Endothelial cell of umbilical vein (primary cell): ENCODE measurements at regions not wholly inside any gene's neighbourhood (a gene's known extent, or its start where the extent isn't known, plus 50 kb on each side); places are given as distances from the start of the nearest gene placed in this dataset.

ENCODE experiments used
- BruUV-seq: library from RNA; stranded (reverse); fragments of 400-500 nt; replicated peaks from 2 replicates; lab custom pipeline; 2021; lab: Mats Ljungman, UMichigan
- CTCF ChIA-PET: fragments of 300-600, 350-600 bp; sonication (Branson Sonifier 250); formaldehyde crosslinking; loops from one replicate; lab custom pipeline; 2021; ENCODE audit warnings: antibody characterized with exemption, inconsistent platforms; lab: Charles Lee
- POLR2A ChIA-PET: fragments of 300-600, 350-600 bp; sonication (Branson Sonifier 250); formaldehyde crosslinking; loops from one replicate; lab custom pipeline; 2021; ENCODE audit warnings: antibody characterized with exemption, inconsistent platforms; lab: Charles Lee
- DNase-seq: peaks from one replicate; pipeline ENCODE4 v3.0.0-alpha.2; 2011; ENCODE audit warnings: low read depth, low spot score
- FAIRE-seq: peaks from 2 replicates; lab custom pipeline; 2011; peaks lifted over from hg19 to GRCh38; lab: Jason Lieb, UNC
- H2AFZ ChIP-seq: 2 replicates; pipeline ENCODE4 v1.6.0; 2012; ENCODE audit warnings: low read depth, low read length, control low read depth, inconsistent platforms
- H3K27ac ChIP-seq: 2 replicates; pipeline ENCODE4 v1.5.1; 2011; ENCODE audit warnings: low read depth, mild to moderate bottlenecking, control low read depth, low read length, moderate library complexity; ENCODE audit not compliant: insufficient read depth
- H3K27me3 ChIP-seq, 2 experiments: 2 replicates each; pipeline versions ENCODE4 v1.6.0 to v1.6.1; 2011; ENCODE audit warnings: low read length in 2 of 2, mixed read lengths in 1 of 2; ENCODE audit not compliant: control insufficient read depth in 2 of 2, insufficient read depth in 2 of 2
- H3K36me3 ChIP-seq, 2 experiments: 2 replicates in 1 of 2; 3 replicates in 1 of 2; pipeline ENCODE4 v1.5.1; 2011; ENCODE audit warnings: low read length in 2 of 2, mild to moderate bottlenecking in 1 of 2, moderate library complexity in 1 of 2; ENCODE audit not compliant: control insufficient read depth in 2 of 2, insufficient read depth in 2 of 2; ENCODE audit errors: extremely low read depth in 1 of 2
- H3K4me1 ChIP-seq: 3 replicates; pipeline ENCODE4 v1.5.1; 2011; ENCODE audit warnings: mild to moderate bottlenecking, low read length; ENCODE audit not compliant: control insufficient read depth, insufficient read depth; ENCODE audit errors: extremely low read depth
- H3K4me2 ChIP-seq: 2 replicates; pipeline ENCODE4 v1.6.1; 2011; ENCODE audit warnings: low read length, control low read depth, mixed read lengths; ENCODE audit not compliant: insufficient read depth
- H3K4me3 ChIP-seq, 3 experiments: fragments of 200-600 bp in 1 of 3; sonication (generic), shearing (Covaris generic) in 1 of 3; replicated peaks in 1 of 3; 2 replicates each; pipeline ENCODE4 v1.5.1; 2011 to 2016; ENCODE audit warnings: control low read depth in 3 of 3, low read length in 3 of 3, mild to moderate bottlenecking in 2 of 3, inconsistent platforms in 1 of 3, low read depth in 1 of 3, moderate library complexity in 1 of 3; ENCODE audit not compliant: insufficient read depth in 1 of 3
- H3K79me2 ChIP-seq: 2 replicates; pipeline ENCODE4 v1.6.0; 2012; ENCODE audit warnings: low read length, inconsistent platforms; ENCODE audit not compliant: control insufficient read depth, insufficient read depth
- H3K9ac ChIP-seq: replicated peaks from 2 replicates; pipeline ENCODE3; 2011; ENCODE audit warnings: low read length, control low read depth; ENCODE audit not compliant: insufficient read depth; ENCODE audit errors: extremely low read depth
- H3K9me1 ChIP-seq: replicated peaks from 3 replicates; pipeline ENCODE4 v1.6.0; 2011; ENCODE audit warnings: mild to moderate bottlenecking, low read length; ENCODE audit not compliant: control insufficient read depth, insufficient read depth; ENCODE audit errors: extremely low read depth
- H3K9me3 ChIP-seq: replicated peaks from 2 replicates; pipeline ENCODE4 v1.5.1; 2012; ENCODE audit warnings: low read length, inconsistent platforms; ENCODE audit not compliant: control insufficient read depth, insufficient read depth
- H4K20me1 ChIP-seq: replicated peaks from 2 replicates; pipeline ENCODE3; 2011; ENCODE audit warnings: mild to moderate bottlenecking, low read length; ENCODE audit not compliant: control insufficient read depth, insufficient read depth; ENCODE audit errors: extremely low read depth
- EZH2 ChIP-seq: IDR thresholded peaks from 2 replicates; pipeline ENCODE4 v1.6.1; 2012; ENCODE audit warnings: borderline replicate concordance, low read depth, mild to moderate bottlenecking, moderate library complexity, low read length, inconsistent platforms; ENCODE audit not compliant: severe bottlenecking
- FOS ChIP-seq: IDR thresholded peaks from 2 replicates; pipeline ENCODE4 v1.6.1; 2011; ENCODE audit warnings: mild to moderate bottlenecking, low read length, moderate library complexity, borderline replicate concordance; ENCODE audit not compliant: insufficient read depth
- JUN ChIP-seq: IDR thresholded peaks from 2 replicates; pipeline ENCODE4 v1.6.1; 2011; ENCODE audit warnings: borderline replicate concordance, low read depth; ENCODE audit not compliant: insufficient read length, insufficient read depth
- MYC ChIP-seq: IDR thresholded peaks from one replicate; pipeline ENCODE4 v1.6.1; 2011; ENCODE audit warnings: mild to moderate bottlenecking, low read depth, low read length
- POLR2A ChIP-seq: IDR thresholded peaks from 2 replicates; pipeline ENCODE4 v1.6.1; 2012; ENCODE audit warnings: low read depth, mild to moderate bottlenecking, control low read depth, low read length
- POLR2AphosphoS5 ChIP-seq: IDR thresholded peaks from 2 replicates; pipeline ENCODE4 v1.6.1; 2012; ENCODE audit warnings: low read depth, mild to moderate bottlenecking, control low read depth, low read length, moderate library complexity; ENCODE audit not compliant: insufficient read depth
- dilution Hi-C: fragments of 300-500 bp; cut with MboI; formaldehyde crosslinking; loops from one replicate; pipeline ENCODE4 v1.15.0; 2019; ENCODE audit warnings: low sequenced_read_pairs; ENCODE audit not compliant: extremely low pct_ligation_motif_present
- intact Hi-C: fragments of 100-400 bp; cut with micrococcal nuclease; formaldehyde crosslinking; loops from one replicate; pipeline ENCODE4 v1.10.0; 2022
- TF ChIP-seq, protein P1 (sequence below), 2 donors: IDR thresholded peaks; 1 replicate in 1 of 2; 2 replicates in 1 of 2; pipeline ENCODE4 v1.5.1; 2011; ENCODE audit warnings: low read length in 2 of 2, mild to moderate bottlenecking in 2 of 2, moderate library complexity in 2 of 2, control low read depth in 1 of 2, inconsistent platforms in 1 of 2, low read depth in 1 of 2; ENCODE audit not compliant: insufficient read depth in 1 of 2; ENCODE audit errors: extremely low read depth in 1 of 2
- TF ChIP-seq, protein P2 (sequence below): IDR thresholded peaks from 2 replicates; pipeline ENCODE4 v1.6.1; 2011; ENCODE audit not compliant: insufficient read depth, insufficient read length

DNA sequence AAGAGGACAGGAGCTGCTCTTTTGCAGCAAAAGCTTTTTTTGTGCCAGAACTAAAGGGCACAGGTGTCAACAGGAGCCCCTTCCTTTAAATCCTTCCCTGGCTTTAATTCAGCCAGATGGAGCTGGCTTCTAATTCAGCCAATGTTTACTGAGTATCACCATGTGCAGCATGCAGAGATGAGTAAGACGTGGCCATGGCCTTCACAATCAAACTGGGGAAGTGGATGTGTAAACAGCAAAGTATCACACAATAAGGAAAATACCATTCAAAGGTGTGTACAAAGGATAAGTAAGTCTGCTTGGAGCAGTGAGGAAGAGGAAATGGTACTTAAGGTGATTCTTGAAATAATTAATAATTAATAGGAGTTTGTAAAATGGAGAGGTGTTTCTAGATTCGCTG lies 243.4 kb downstream of the NXPE2 start:
- Histone ChIP-seq H3K36me3 (no peaks in the 10 kb centered on the region), H3K9me1 (no peaks in the 10 kb centered on the region), H3K4me2 (no peak overlapping the region), H2AFZ (no peak overlapping the region), H3K9me3 (peaks cover 7% of the 10 kb centered on the region), H3K27ac (no peak overlapping the region), H3K4me1 (no peaks in the 10 kb centered on the region), H3K27me3 (no peaks in the 10 kb centered on the region), H3K9ac (no peak overlapping the region), H4K20me1 (no peaks in the 10 kb centered on the region), H3K79me2 (no peaks in the 10 kb centered on the region), H3K4me3 (no peak overlapping the region)
- DNase-seq (no peak), FAIRE-seq (no peak)
- BruUV-seq, result no TSS peak
- dilution Hi-C loops, result no loop called here
- intact Hi-C loops, result no loop called here
- POLR2A ChIA-PET, result no interaction called here
- CTCF ChIA-PET, result no interaction called here
- TF ChIP-seq, protein P1, sequence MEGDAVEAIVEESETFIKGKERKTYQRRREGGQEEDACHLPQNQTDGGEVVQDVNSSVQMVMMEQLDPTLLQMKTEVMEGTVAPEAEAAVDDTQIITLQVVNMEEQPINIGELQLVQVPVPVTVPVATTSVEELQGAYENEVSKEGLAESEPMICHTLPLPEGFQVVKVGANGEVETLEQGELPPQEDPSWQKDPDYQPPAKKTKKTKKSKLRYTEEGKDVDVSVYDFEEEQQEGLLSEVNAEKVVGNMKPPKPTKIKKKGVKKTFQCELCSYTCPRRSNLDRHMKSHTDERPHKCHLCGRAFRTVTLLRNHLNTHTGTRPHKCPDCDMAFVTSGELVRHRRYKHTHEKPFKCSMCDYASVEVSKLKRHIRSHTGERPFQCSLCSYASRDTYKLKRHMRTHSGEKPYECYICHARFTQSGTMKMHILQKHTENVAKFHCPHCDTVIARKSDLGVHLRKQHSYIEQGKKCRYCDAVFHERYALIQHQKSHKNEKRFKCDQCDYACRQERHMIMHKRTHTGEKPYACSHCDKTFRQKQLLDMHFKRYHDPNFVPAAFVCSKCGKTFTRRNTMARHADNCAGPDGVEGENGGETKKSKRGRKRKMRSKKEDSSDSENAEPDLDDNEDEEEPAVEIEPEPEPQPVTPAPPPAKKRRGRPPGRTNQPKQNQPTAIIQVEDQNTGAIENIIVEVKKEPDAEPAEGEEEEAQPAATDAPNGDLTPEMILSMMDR (IDR thresholded peaks at IDR 0.05; ENCODE audit: extremely low read depth in 1 of 2, insufficient read depth in 1 of 2, low read depth in 1 of 2, low read length in 2 of 2), result no peak
- TF ChIP-seq POLR2A (no peak), FOS (no peak), MYC (no peak), POLR2AphosphoS5 (no peak)

DNA sequence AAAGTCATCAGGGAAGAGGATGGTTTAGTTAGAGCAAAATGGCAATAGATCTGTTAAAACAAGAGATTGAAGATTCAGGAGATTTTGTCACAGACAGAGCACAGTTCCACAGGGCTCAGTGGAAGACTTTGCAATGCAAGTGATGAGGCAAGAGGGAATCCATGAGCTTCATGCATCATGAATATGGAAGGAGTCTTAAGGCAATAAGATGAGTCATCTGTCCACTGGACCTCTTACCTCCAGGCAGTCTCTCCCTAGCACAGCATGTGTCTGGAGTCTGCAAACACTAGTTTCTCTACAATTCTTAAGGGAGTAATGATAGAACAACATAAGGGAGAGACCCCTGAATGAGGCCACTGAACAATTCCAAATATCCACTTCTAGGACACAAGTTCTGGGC lies 245.7 kb downstream of the NXPE2 start:
- TF ChIP-seq, protein P1 (IDR thresholded peaks at IDR 0.05; ENCODE audit: extremely low read depth in 1 of 2, insufficient read depth in 1 of 2, low read depth in 1 of 2, low read length in 2 of 2), result no peak
- no peak for TF ChIP-seq JUN
- no peak for TF ChIP-seq EZH2
- TF ChIP-seq, protein P2, sequence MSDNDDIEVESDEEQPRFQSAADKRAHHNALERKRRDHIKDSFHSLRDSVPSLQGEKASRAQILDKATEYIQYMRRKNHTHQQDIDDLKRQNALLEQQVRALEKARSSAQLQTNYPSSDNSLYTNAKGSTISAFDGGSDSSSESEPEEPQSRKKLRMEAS, result no peak
- TF ChIP-seq FOS, result no peak
- no peak for TF ChIP-seq MYC
- intact Hi-C loops, result no loop called here
- no TSS peak for BruUV-seq

More for the DNA sequence above, 245.7 kb downstream of the NXPE2 start:
- no peak overlapping the region for H3K27ac ChIP-seq
- POLR2A ChIA-PET, result no interaction called here
- no peak for DNase-seq
- H3K4me2 ChIP-seq, result no peak overlapping the region
- no peaks in the 10 kb centered on the region for H3K36me3 ChIP-seq
- no peak overlapping the region for H2AFZ ChIP-seq
- no peaks in the 10 kb centered on the region for H4K20me1 ChIP-seq
- H3K4me3 ChIP-seq, result no peak overlapping the region
- no peak overlapping the region for H3K9ac ChIP-seq
- CTCF ChIA-PET, result no interaction called here
- no peaks in the 10 kb centered on the region for H3K27me3 ChIP-seq
- dilution Hi-C loops, result no loop called here
- no peaks in the 10 kb centered on the region for H3K4me1 ChIP-seq
- no peak for FAIRE-seq
- H3K79me2 ChIP-seq, result no peaks in the 10 kb centered on the region
- H3K9me3 ChIP-seq, result peaks cover 6% of the 10 kb centered on the region
- H3K9me1 ChIP-seq, result no peaks in the 10 kb centered on the region
